Duodenal mucosa (tissue), 2 donors: ENCODE measurements at regions not wholly inside any gene's neighbourhood (a gene's known extent, or its start where the extent isn't known, plus 50 kb on each side); places are given as distances from the start of the nearest gene placed in this dataset.

Source experiments
- H3K27ac ChIP-seq: one replicate; pipeline ENCODE4 v1.7.0; 2013; ENCODE audit warnings: low read depth, low read length
- H3K27me3 ChIP-seq, 2 donors: one replicate each; pipeline ENCODE4 v1.7.0; 2013; ENCODE audit warnings: low read length in 2 of 2, control low read depth in 1 of 2; ENCODE audit not compliant: insufficient read depth in 2 of 2, control insufficient read depth in 1 of 2
- H3K36me3 ChIP-seq, 2 donors: one replicate each; pipeline ENCODE4 v1.7.0; 2013; ENCODE audit warnings: low read length in 2 of 2, control low read depth in 1 of 2; ENCODE audit not compliant: insufficient read depth in 2 of 2, control insufficient read depth in 1 of 2
- H3K4me1 ChIP-seq, 2 donors: one replicate each; pipeline ENCODE4 v1.7.0; 2013; ENCODE audit warnings: low read length in 2 of 2, control low read depth in 1 of 2; ENCODE audit not compliant: insufficient read depth in 2 of 2, control insufficient read depth in 1 of 2
- H3K4me3 ChIP-seq, 2 donors: one replicate each; pipeline ENCODE4 v1.7.0; 2013; ENCODE audit warnings: low read length in 2 of 2, low read depth in 1 of 2
- H3K9ac ChIP-seq, 2 donors: one replicate each; pipeline ENCODE4 v1.7.0; 2013; ENCODE audit warnings: low read length in 2 of 2, low read depth in 1 of 2
- H3K9me3 ChIP-seq, 2 donors: one replicate each; pipeline ENCODE4 v1.7.0; 2013; ENCODE audit warnings: low read length in 2 of 2, control low read depth in 1 of 2; ENCODE audit not compliant: control insufficient read depth in 1 of 2

GRCh38 chr6:21533678-21534077 is 59.9 kb upstream of the SOX4 start:
- no peak overlapping the region for H3K9ac ChIP-seq
- no peaks in the 10 kb centered on the region for H3K27me3 ChIP-seq
- no peak overlapping the region for H3K4me3 ChIP-seq
- H3K4me1 ChIP-seq, result peaks cover 5 to 14% of the 10 kb centered on the region in 2 donors
- H3K9me3 ChIP-seq, result no peaks in the 10 kb centered on the region
- no peaks in the 10 kb centered on the region for H3K36me3 ChIP-seq
- no peak overlapping the region for H3K27ac ChIP-seq

- no peak overlapping the region for H3K9ac ChIP-seq
These were observed 57.2 kb upstream of the SOX4 start for GRCh38 chr6:21536280-21536766.

GRCh38 chr6:21537637-21538036 is 55.9 kb upstream of the SOX4 start:
- Histone ChIP-seq H3K27ac (peak overlapping the region; percentile 30), H3K9ac (no peak overlapping the region)

More at GRCh38 chr6:21536280-21536766, 57.2 kb upstream of the SOX4 start:
- no peak overlapping the region for H3K27ac ChIP-seq
- no peaks in the 10 kb centered on the region for H3K9me3 ChIP-seq
- no peaks in the 10 kb centered on the region for H3K27me3 ChIP-seq
- peaks cover 5 to 18% of the 10 kb centered on the region in 2 donors for H3K4me1 ChIP-seq
- H3K36me3 ChIP-seq, result no peaks in the 10 kb centered on the region
- no peak overlapping the region for H3K4me3 ChIP-seq

GRCh38 chr6:21538186-21538798 is 55.3 kb upstream of the SOX4 start:
- Histone ChIP-seq H3K27ac (no peak overlapping the region), H3K9me3 (no peaks in the 10 kb centered on the region), H3K4me1 (peaks cover 5 to 18% of the 10 kb centered on the region in 2 donors), H3K27me3 (no peaks in the 10 kb centered on the region), H3K4me3 (no peak overlapping the region), H3K36me3 (no peaks in the 10 kb centered on the region), H3K9ac (no peak overlapping the region)

More at GRCh38 chr6:21537637-21538036, 55.9 kb upstream of the SOX4 start:
- Histone ChIP-seq H3K9me3 (no peaks in the 10 kb centered on the region), H3K36me3 (no peaks in the 10 kb centered on the region), H3K4me3 (no peak overlapping the region), H3K4me1 (peaks cover 5 to 18% of the 10 kb centered on the region in 2 donors), H3K27me3 (no peaks in the 10 kb centered on the region)

- H3K27ac ChIP-seq, result no peak overlapping the region
- H3K9me3 ChIP-seq, result no peaks in the 10 kb centered on the region
- no peaks in the 10 kb centered on the region for H3K27me3 ChIP-seq
- H3K36me3 ChIP-seq, result no peaks in the 10 kb centered on the region
- H3K4me1 ChIP-seq, result peaks cover 5 to 18% of the 10 kb centered on the region in 2 donors
- no peak overlapping the region for H3K9ac ChIP-seq
- no peak overlapping the region for H3K4me3 ChIP-seq
These were observed 53.9 kb upstream of the SOX4 start for GRCh38 chr6:21539621-21540100.
